Hepatocyte (in vitro differentiated cells): ENCODE measurements at regions not wholly inside any gene's neighbourhood (a gene's known extent, or its start where the extent isn't known, plus 50 kb on each side); places are given as distances from the start of the nearest gene placed in this dataset.

Source experiments
- CTCF ChIP-seq: fragments of 200-600 bp; sonication (generic); IDR thresholded peaks from 2 replicates; pipeline ENCODE4 v1.5.1; 2016; ENCODE audit warnings: antibody characterized with exemption, mild to moderate bottlenecking; ENCODE audit not compliant: poor library complexity
- EZH2 ChIP-seq: fragments of 200-600 bp; sonication (generic); IDR thresholded peaks from 2 replicates; pipeline ENCODE4 v1.6.1; 2016; ENCODE audit warnings: antibody characterized with exemption, mild to moderate bottlenecking, borderline replicate concordance

GRCh38 chr14:30362369-30363218 is 196.4 kb upstream of the G2E3 start:
- TF ChIP-seq CTCF = no peak
- TF ChIP-seq EZH2 = no peak
